ENCODE measurements at regions not wholly inside any gene's neighbourhood (a gene's known extent, or its start where the extent isn't known, plus 50 kb on each side); places are given as distances from the start of the nearest gene placed in this dataset.

- TF ChIP-seq EZH2phosphoT487 (IDR thresholded peaks at IDR 0.05; ENCODE audit: low read depth) = no peak
- TF ChIP-seq CTCF (IDR thresholded peaks at IDR 0.05; ENCODE audit: low read depth, low read length) = no peak
These were observed 73.8 kb upstream of the S1PR1 start for GRCh38 chr1:101162736-101163735.
